ENCODE measurements at regions not wholly inside any gene's neighbourhood (a gene's known extent, or its start where the extent isn't known, plus 50 kb on each side); places are given as distances from the start of the nearest gene placed in this dataset.

DNA sequence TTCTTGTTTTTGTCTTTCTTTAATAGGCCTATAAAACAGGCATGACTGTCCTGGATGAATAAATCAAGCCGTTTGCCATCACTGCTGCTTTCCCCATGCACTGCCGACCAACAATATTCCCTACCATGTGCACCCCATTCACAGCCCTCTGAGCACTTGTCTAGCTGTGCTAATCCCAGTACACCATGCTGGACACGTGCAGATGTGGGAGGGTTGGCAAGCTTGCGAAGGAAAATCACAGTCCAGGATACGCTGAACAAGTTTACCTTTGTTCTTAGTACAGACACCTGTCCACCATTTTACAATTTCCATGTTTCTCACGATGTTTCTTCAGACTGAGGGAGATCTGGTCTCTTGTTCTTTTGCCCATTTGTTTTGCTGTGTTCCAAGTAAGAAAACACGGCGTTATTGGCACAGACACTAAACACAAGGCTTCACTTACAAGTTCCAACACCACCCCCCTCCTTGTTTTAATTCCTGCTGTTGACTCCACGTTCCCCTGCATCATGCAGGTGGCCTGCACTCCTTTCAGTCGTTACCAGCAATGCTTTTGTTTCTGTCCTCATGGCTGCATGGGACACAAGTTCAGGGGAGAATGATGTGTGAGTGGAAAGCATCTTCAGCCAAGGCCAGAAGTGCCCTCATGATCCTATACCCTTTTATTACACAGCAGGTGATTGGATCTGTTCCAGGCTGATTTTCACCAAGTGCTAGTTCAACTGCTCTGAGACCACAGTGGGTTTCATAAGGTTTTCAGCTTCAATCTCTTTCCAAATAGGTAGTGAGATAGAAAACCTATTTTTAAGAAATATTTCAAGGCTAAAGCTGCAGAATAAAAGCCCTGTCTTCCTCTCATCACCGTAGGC is 608.9 kb downstream of the IRX1 start:
- DNase-seq = no peak

DNA sequence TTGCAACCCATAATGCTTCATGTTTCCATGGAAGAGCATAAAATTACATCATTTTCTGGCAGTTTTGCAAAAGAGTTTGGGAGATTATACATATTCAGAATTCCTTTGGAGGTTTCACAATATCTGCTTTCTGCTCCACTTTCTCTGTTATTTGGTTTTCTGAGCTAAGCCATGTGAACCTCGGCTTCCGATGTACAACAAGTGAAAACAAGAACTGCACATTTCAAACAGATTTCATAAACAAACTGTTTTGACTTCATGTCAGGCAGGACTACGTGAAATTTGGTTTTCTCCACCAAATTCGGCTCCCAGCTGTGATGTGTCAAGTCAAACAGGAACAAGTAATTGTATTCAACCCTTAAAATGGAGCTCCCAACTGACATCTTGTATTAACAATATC is 609.8 kb downstream of the IRX1 start:
- no peak for DNase-seq

GRCh38 chr5:4206127-4206526 is 610.5 kb downstream of the IRX1 start:
- no peak for DNase-seq

DNA sequence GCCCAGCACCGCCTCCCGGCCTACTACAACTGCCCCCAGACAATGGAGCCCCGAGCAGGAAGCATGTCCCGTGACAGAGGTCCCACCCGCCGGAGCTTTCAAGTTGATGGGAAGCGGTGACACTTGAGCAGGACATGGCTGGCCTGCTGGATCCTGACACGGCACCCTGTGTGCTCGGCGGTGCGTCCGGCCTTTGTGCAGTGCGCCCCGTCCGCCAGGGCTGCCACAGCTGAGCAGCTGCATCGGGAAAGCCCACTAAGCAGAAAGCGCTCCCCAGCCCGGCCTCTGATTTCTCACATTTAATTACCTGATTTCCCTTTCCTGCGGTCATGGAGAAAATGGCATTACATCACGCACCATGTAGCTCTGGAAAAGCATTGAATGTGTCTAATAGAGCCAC is 611.9 kb downstream of the IRX1 start:
- no peak for DNase-seq

DNA sequence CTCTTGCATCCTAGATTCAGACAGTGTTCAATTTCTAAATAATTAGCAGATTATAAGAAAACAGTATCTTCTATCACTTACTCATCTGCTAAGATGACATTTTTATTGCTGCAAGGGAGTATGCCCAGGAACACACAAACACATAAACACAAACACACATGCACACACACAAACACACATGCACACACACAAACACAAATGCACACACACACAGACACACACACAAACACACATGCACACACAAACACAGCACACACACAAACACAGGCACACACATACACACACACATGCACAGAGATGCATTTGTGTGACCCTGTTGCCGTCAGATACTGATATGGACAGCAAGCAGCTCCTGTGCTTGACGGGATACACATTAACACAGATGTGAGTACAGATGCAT is 612.9 kb downstream of the IRX1 start:
- no peak for DNase-seq

GRCh38 chr5:4208996-4209395 is 613.4 kb downstream of the IRX1 start:
- no peak for DNase-seq

DNA sequence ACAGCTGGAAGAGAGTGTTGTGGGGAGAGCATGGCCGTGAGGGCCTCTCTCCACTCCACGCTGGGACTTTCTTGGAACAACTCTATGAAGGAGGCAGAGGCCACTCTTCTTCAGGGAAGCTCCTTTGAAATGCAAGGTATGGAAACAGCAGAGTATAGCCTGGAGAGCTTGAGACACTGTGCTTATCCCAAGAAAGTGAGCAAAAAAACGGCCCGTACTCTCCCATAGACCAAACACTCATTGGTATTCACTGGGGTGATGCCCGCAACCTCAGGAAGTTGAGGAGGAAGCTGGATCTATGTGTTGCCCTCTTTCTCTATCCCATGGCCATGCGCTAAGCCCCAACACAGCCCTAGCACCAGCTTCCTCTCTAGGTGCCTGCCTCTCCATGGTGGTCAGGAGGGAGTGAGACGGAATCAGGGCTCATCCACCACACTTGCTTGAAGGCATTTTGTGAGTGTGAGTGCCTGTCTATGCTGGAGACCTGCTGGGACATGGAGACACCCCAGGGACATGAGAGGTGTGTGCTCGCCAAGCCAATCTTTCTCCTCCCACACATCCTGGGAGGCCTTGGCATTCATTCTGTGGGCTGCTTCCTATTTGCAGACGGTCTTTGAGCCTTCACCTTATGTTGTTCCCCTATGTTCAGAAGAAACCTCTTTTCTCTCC is 616.6 kb downstream of the IRX1 start:
- no peak for DNase-seq

- DNase-seq = no peak
These were observed 617.6 kb downstream of the IRX1 start for GRCh38 chr5:4212981-4213819.

- DNase-seq = no peak
These were observed 619.5 kb downstream of the IRX1 start for GRCh38 chr5:4215143-4215542.

DNA sequence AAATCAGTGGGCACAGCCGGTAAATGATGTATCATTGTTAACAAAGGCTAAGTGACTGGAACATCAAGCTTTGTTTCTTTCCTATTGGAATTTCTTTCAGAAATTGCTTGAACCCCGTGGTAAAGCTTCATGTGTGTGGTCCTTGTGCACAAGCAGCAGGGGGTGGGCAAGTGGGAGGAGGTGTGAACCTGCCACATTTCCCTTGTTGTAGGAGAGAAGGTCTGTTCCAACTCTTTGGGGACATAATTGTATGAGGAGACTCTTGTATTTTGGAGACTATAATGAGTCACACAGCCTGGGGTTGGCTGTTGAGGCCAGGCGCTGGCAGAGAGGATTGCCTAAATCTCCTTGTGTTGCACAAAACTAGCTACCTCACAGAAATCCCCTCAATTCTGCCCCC is 620.5 kb downstream of the IRX1 start:
- DNase-seq = no peak

DNA sequence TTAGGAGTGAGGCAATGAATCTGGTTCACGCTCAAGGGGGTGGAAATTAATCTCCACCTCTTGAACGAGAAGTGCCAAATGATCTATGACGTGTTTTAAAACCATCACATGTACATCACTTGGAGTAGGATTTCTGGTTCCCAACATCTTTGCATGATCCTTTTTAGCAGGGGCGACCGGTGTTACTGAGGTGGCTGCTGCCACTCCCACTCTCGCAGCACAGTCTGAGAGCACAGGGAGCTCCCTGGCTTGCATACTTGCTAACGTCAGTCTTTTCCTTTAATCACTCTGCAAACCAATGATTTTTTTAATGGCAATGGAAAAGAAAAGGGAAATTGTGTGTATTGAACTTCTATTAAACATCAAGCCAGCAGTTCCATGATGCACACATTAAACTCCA is 624.4 kb downstream of the IRX1 start:
- DNase-seq = no peak

GRCh38 chr5:4221048-4221447 is 625.4 kb downstream of the IRX1 start:
- no peak for DNase-seq

DNA sequence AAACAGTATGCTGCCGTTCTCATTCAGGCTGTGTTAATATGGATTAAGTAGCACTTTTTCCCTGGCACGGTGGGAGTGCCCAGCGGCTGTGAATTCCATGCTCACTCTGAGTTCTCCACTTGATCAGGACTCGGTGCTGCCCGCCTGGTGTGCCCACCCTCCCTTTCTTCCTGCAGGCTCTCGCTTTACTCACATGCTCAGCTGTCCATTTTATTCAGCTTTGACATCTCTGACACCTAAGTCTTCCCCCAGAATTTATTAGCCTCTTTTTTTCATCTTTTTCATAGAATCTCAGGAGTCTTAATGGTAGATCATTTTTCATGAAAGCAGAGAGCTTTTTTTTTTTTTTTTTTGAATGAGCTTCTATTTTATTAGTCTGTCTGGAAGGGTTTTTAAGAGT is 626.5 kb downstream of the IRX1 start:
- DNase-seq = no peak

DNA sequence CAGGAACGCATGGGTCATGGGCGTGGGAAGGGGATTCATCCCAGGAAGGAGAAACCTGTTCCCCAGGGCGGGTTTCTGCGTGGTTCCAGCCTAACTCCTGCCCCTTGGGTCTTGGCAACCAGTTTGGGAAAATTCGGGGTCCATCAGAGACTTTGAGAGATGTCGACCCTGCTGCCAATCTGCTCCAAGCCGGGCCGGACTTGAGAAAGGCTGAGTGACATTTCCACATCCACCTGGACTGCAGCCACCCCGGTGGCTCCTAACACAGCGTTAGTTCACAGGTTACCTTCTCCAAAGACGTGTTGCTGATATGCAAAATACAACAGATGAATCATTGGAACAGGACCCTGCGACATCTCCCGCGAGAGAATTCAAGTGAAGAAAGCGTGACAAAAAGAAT is 627.2 kb downstream of the IRX1 start:
- DNase-seq = no peak

DNA sequence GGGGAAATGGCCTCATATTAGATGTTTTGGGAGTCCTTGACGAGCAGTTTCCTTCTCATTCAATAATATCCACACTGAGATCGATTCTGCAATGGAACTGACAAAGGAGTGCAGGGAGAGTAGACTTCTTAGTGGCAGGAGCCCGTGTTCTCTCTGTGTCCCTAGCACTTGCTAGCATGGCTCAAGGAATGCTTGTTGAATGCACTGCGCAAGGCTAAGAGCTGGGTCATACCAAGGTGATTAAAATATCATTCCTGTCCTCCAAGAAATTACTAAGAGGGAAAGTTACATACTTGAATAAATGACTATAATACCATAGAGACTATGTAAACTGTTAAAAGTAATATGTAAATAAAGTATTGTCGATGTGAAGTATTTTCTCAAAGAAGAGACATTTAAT is 630.1 kb downstream of the IRX1 start:
- no peak for DNase-seq

GRCh38 chr5:4226565-4226964 is 630.9 kb downstream of the IRX1 start:
- DNase-seq = no peak

- no peak for DNase-seq
These were observed 633.1 kb downstream of the IRX1 start for GRCh38 chr5:4228708-4229107.

GRCh38 chr5:4229414-4230292 is 634.0 kb downstream of the IRX1 start:
- DNase-seq = no peak

GRCh38 chr5:4230471-4230785 is 634.8 kb downstream of the IRX1 start:
- DNase-seq = no peak

DNA sequence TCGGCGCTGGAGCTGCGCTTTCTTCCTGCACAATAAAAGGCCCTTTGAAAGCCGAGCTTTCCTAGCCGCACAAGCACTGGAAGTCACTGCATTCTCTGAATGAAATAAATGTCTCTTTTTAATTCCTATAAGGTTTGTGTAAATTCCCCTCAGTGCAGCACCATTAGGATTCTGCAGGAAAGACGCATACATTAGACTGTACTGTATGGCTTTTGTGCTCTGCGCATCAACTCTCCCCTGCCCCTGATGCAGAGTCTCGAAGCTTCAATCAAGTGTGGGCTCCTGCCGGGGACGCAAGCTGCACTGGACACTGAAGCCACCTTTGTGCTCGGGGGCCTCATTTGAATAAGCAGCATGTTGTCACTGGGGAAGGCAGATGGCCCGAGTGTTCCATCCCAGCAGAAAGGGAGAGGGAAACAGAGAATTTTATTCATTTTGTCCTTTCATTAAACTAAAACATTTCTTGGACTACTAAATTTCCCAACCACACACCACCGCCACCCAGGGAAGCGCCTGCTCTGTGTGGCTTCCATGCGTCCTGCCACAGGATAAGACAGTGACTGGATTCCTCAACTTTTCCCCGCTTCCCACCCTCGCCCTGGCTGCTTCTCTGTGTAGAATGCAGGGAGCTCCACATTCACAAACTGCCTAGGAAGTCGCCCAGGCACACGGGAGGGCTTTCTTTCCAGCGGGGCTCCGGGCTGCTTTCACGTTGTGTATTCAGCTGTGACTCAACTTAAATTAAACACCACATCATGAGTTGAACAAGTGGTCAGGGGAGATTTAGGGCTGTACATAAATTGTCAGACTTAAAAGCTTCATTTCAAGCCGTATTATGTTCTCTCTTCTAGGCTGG is 635.4 kb downstream of the IRX1 start:
- DNase-seq = no peak

GRCh38 chr5:4232084-4232483 is 636.5 kb downstream of the IRX1 start:
- no peak for DNase-seq

GRCh38 chr5:4233671-4234070 is 638.0 kb downstream of the IRX1 start:
- no peak for DNase-seq

Measured in NCI-H69 (cell line).